ENCODE measurements at regions not wholly inside any gene's neighbourhood (a gene's known extent, or its start where the extent isn't known, plus 50 kb on each side); places are given as distances from the start of the nearest gene placed in this dataset.
"Not testable (repeated sequence)": the region's sequence is repeated elsewhere in the genome, so short reads cannot be mapped to it uniquely, and the experiment has no call there.

DNA sequence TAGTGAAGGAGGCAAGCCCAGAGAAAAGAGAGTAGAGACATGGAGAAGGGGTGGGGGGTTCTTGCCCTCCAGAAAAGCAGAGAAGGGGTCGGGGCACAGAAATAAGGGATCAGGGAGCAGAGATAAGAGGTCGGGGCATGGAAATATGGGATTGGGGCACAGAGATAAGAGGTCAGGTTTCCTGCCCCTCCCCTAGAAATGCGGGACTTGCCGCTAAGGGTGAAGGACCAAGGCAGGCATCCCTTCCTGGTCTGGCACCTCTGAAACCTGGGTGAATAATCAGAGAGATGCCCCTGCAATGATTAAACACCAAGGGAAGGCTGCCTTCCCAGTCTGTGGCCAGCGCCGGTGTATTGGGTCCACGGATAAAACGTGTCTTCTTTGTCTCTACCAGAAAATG lies 584.5 kb upstream of the MDGA2 start:
- DNase-seq (ENCODE audit: low read depth); in situ Hi-C loops (cut with HindIII; ENCODE audit: low pct_unique_long_range_greater_than_20kb, low sequenced_read_pairs): not testable (repeated sequence)

DNA sequence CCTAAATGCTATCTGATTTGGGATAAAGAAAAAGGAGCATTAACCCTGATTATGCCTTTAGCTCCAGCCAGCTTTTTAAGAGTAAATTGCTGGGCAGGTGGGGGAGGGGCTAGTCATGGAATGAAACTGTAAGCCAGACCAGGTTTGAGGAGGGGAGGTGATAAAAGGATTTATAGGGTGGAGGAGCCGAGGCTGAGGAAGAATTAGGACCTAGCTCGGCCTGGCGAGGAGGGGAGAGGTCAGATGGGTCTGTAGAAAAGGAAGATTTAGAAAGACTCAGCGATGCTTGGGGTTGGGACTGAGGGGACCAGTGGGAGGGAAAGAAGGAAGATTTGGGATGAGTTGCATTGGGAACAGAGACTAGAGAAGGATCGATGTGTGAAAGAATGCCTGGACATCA lies 583.8 kb upstream of the MDGA2 start:
- in situ Hi-C loops (cut with HindIII; ENCODE audit: low pct_unique_long_range_greater_than_20kb, low sequenced_read_pairs); DNase-seq (ENCODE audit: low read depth): not testable (repeated sequence)

DNA sequence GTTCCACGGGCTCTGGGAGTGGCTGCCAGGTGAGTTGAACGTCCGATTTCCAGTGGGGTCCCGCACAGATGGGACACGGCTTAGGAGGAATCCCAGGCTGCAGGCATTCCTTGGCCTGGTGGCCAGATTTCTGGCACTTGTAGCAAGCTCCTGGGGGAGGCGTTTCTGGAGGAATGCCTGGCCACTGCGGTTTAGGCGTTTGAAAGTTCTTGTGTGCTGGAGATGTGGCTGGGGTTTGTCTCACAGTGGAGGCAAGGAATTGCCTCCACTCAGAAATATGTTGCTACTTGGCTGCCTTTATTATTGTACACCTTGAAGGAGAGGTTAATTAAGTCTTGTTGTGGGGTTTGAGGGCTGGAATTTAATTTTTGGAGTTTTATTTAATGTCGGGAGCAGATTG lies 583.3 kb upstream of the MDGA2 start:
- DNase-seq (ENCODE audit: low read depth); in situ Hi-C loops (cut with HindIII; ENCODE audit: low pct_unique_long_range_greater_than_20kb, low sequenced_read_pairs): not testable (repeated sequence)

DNA sequence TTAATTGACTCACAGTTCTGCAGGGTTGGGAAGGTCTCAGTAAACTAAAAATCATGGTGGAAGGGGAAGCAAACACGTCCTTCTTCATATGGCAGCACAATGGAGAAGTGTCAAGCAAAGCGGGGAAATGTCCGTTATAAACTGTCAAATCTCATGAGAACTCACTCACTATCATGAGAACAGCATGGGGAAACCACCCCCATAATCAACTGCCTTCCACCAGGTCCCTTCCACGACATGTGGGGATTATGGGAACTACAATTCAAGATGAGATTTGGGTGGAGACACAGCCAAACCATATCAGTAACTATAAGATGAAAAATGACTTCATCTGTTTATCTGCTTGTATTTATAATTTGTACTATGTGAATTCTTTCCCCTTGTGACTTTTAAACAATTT lies 577.6 kb upstream of the MDGA2 start:
- DNase-seq (ENCODE audit: low read depth): no peak
- in situ Hi-C loops (cut with HindIII; ENCODE audit: low pct_unique_long_range_greater_than_20kb, low sequenced_read_pairs): no loop called here

- DNase-seq (ENCODE audit: low read depth): no peak
- in situ Hi-C loops (cut with HindIII; ENCODE audit: low pct_unique_long_range_greater_than_20kb, low sequenced_read_pairs): no loop called here
Observed at GRCh38 chr14:48251290-48251689, 575.9 kb upstream of the MDGA2 start.

DNA sequence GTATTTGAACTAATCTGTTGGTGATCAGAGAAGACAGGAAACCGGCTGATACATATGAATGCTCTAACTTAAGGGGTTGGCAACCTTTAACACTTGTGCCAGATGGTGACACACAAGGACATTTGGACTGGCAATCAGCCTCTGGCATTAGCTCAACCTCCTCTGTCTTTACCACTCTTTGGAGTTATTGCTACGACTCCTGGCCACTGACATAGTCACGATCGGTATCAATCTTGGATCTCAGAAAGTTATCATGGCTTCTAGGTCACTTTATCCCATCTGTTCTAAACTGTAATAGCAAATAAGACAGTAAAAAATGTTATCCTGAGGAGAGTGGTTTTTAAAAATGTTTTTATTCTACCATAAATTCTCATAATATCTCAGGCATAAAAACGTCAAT lies 575.2 kb upstream of the MDGA2 start:
- in situ Hi-C loops (cut with HindIII; ENCODE audit: low pct_unique_long_range_greater_than_20kb, low sequenced_read_pairs): no loop called here

GRCh38 chr14:48247977-48248376 lies 572.6 kb upstream of the MDGA2 start:
- in situ Hi-C loops (cut with HindIII; ENCODE audit: low pct_unique_long_range_greater_than_20kb, low sequenced_read_pairs): no loop called here
- DNase-seq (ENCODE audit: low read depth): no peak

More for the DNA sequence above, 575.2 kb upstream of the MDGA2 start:
- no peak for DNase-seq (ENCODE audit: low read depth)

- DNase-seq (ENCODE audit: low read depth): no peak
- in situ Hi-C loops (cut with HindIII; ENCODE audit: low pct_unique_long_range_greater_than_20kb, low sequenced_read_pairs): no loop called here
Observed at GRCh38 chr14:48243900-48244299, 568.5 kb upstream of the MDGA2 start.

GRCh38 chr14:48229091-48229490 lies 553.7 kb upstream of the MDGA2 start:
- in situ Hi-C loops (cut with HindIII; ENCODE audit: low pct_unique_long_range_greater_than_20kb, low sequenced_read_pairs): no loop called here

GRCh38 chr14:48193893-48194292 lies 518.5 kb upstream of the MDGA2 start:
- no peak for DNase-seq (ENCODE audit: low read depth)
- in situ Hi-C loops (cut with HindIII; ENCODE audit: low pct_unique_long_range_greater_than_20kb, low sequenced_read_pairs): no loop called here

More at GRCh38 chr14:48229091-48229490, 553.7 kb upstream of the MDGA2 start:
- DNase-seq (ENCODE audit: low read depth): no peak

- in situ Hi-C loops (cut with HindIII; ENCODE audit: low pct_unique_long_range_greater_than_20kb, low sequenced_read_pairs); DNase-seq (ENCODE audit: low read depth): not testable (repeated sequence)
Observed at GRCh38 chr14:48149624-48150023, 474.2 kb upstream of the MDGA2 start.

- in situ Hi-C loops (cut with HindIII; ENCODE audit: low pct_unique_long_range_greater_than_20kb, low sequenced_read_pairs): no loop called here
- DNase-seq (ENCODE audit: low read depth): no peak
Observed at GRCh38 chr14:48140804-48141203, 465.4 kb upstream of the MDGA2 start.

DNA sequence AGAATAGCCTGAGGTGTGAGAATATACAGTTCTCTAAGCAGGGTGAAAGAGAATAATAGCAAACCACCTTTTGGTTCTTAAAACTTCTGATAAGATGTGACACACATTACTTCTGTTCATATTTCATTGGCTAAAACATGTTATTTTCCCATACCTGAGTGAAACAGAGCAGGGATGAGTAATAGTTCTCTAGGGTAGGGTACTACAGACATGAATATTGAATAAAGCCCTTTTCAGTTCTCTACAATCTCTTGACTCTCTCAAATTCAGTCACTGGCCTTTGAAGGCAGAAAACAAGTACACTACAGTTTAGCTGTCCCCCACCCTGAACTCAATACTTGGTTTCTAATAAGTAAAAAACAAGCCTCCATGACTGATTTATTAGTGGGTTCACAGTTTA lies 454.1 kb upstream of the MDGA2 start:
- in situ Hi-C loops (cut with HindIII; ENCODE audit: low pct_unique_long_range_greater_than_20kb, low sequenced_read_pairs): no loop called here
- DNase-seq (ENCODE audit: low read depth): no peak

DNA sequence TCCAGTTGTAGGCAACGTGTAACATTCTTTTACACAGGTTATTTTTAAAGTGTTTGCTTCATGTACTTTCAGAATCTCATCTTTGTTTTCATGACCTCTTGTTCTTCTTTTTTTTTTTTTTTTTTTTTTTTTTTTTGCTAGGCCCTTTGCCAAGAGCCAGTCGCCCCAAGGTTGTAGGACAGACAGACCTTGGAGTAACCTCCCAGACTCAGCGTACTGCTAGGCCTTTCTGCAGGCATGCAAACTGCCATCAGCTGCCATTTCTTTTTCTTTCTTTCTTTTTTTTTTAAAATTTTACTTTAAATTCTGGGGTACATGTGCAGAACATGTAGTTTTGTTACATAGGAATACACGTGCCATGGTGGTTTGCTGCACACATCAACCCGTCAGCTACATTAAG lies 452.3 kb upstream of the MDGA2 start:
- in situ Hi-C loops (cut with HindIII; ENCODE audit: low pct_unique_long_range_greater_than_20kb, low sequenced_read_pairs): no loop called here
- DNase-seq (ENCODE audit: low read depth): no peak

GRCh38 chr14:48125654-48126053 lies 450.2 kb upstream of the MDGA2 start:
- DNase-seq (ENCODE audit: low read depth): no peak
- in situ Hi-C loops (cut with HindIII; ENCODE audit: low pct_unique_long_range_greater_than_20kb, low sequenced_read_pairs): no loop called here

GRCh38 chr14:48113713-48114112 lies 438.3 kb upstream of the MDGA2 start:
- no peak for DNase-seq (ENCODE audit: low read depth)
- in situ Hi-C loops (cut with HindIII; ENCODE audit: low pct_unique_long_range_greater_than_20kb, low sequenced_read_pairs): no loop called here

DNA sequence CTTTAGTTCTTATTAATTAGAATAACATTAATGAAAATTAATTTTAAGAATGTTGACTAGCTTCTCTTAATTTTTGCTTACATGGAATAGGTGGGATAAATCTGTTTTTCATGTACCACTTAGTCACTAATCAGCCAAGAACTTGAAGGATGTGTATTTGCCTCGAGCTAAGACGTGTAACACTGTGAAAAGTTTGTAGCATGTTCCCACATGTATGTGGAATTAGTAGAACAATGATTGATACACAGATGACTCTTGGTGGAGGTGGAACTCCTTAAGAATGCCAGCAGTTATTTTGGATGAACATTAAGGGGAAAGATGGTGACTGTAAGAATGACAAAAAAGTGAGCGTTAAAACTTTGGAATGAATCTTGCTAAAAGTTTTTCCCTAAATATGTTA lies 435.7 kb upstream of the MDGA2 start:
- no peak for DNase-seq (ENCODE audit: low read depth)
- in situ Hi-C loops (cut with HindIII; ENCODE audit: low pct_unique_long_range_greater_than_20kb, low sequenced_read_pairs): no loop called here

- no peak for DNase-seq (ENCODE audit: low read depth)
- in situ Hi-C loops (cut with HindIII; ENCODE audit: low pct_unique_long_range_greater_than_20kb, low sequenced_read_pairs): no loop called here
Observed at GRCh38 chr14:48107646-48108045, 432.2 kb upstream of the MDGA2 start.

- no peak for DNase-seq (ENCODE audit: low read depth)
- in situ Hi-C loops (cut with HindIII; ENCODE audit: low pct_unique_long_range_greater_than_20kb, low sequenced_read_pairs): no loop called here
Observed at GRCh38 chr14:48096897-48097296, 421.5 kb upstream of the MDGA2 start.

GRCh38 chr14:48086516-48086915 lies 411.1 kb upstream of the MDGA2 start:
- in situ Hi-C loops (cut with HindIII; ENCODE audit: low pct_unique_long_range_greater_than_20kb, low sequenced_read_pairs): no loop called here
- no peak for DNase-seq (ENCODE audit: low read depth)

DNA sequence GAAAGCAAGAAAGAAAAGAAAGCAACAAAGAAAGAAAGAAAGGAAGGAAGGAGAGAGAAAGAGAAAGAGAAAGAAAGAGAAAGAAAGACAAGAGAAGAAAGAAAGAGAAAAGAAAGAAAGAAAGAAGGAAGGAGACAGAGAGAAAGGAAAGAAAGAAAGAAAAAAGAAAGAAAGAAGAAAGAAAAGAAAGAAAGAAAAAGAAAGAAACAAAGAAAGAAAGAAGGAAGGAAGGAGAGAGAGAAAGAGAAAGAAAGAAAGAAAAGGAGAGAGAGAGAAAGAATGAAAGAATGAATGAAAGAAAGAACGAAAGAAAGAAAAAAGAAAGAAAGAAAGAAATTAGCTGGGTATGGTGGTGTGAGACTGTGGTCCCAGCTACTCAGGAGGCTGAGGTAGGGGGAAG lies 400.1 kb upstream of the MDGA2 start:
- DNase-seq (ENCODE audit: low read depth): no peak
- in situ Hi-C loops (cut with HindIII; ENCODE audit: low pct_unique_long_range_greater_than_20kb, low sequenced_read_pairs): no loop called here
